ENCODE measurements at regions not wholly inside any gene's neighbourhood (a gene's known extent, or its start where the extent isn't known, plus 50 kb on each side); places are given as distances from the start of the nearest gene placed in this dataset.

DNA sequence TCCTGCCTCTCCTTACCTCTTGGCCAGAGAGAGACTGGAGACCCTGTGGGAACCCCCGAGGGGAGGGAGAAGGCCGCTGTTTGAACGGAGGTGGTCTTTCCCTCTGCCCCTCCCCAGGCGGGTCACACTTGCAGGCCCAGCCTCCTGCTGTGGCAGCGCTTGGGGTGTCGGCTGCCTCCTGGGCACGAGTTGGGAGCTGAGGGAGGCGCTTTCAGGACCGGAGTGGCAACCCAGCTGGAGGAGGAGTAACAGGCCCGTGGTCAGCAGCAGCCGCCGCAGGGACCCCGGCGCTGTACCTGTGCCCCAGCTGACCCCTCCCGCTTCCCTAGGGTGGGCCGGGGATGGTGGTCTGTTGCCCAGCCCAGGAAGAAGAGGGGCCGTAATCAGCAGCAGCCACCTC is 278.3 kb downstream of the SEC14L1 start:
- TF ChIP-seq ZFX (IDR thresholded peaks at IDR 0.05) = no peak
- TF ChIP-seq, protein P1, sequence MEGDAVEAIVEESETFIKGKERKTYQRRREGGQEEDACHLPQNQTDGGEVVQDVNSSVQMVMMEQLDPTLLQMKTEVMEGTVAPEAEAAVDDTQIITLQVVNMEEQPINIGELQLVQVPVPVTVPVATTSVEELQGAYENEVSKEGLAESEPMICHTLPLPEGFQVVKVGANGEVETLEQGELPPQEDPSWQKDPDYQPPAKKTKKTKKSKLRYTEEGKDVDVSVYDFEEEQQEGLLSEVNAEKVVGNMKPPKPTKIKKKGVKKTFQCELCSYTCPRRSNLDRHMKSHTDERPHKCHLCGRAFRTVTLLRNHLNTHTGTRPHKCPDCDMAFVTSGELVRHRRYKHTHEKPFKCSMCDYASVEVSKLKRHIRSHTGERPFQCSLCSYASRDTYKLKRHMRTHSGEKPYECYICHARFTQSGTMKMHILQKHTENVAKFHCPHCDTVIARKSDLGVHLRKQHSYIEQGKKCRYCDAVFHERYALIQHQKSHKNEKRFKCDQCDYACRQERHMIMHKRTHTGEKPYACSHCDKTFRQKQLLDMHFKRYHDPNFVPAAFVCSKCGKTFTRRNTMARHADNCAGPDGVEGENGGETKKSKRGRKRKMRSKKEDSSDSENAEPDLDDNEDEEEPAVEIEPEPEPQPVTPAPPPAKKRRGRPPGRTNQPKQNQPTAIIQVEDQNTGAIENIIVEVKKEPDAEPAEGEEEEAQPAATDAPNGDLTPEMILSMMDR (conservative IDR thresholded peaks at IDR 0.05) = no peak
- no peak overlapping the region for H3K27ac ChIP-seq

DNA sequence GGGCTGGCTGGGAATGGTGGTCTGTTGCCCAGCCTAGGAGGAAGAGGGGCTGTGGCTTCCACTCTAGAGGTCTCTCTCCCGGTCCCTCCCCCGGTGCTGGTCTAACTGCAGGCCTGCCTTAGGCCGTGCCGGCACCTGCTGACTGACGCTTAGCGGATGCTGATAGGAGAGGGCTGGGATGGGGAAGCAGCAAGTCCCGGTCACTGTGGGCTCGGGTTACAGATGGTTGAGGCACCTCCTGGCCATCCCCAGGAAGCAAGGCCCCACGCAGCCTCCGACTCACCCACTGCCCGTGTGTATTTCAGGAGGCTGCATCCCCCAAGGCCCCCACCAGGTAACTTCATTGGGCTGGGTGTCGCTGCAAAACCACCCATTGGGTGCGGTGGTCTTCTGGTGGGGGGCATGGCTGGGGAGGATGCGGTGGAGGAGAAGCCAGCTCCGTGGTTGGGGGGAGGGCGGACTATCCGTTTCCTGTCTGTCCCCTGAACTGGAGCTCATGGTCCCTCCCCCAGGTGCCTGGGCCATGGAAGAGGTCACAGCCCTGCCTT is 278.9 kb downstream of the SEC14L1 start:
- no peak for TF ChIP-seq ZFX (IDR thresholded peaks at IDR 0.05)
- TF ChIP-seq, protein P1 (conservative IDR thresholded peaks at IDR 0.05) = no peak
- H3K27ac ChIP-seq = no peak overlapping the region

DNA sequence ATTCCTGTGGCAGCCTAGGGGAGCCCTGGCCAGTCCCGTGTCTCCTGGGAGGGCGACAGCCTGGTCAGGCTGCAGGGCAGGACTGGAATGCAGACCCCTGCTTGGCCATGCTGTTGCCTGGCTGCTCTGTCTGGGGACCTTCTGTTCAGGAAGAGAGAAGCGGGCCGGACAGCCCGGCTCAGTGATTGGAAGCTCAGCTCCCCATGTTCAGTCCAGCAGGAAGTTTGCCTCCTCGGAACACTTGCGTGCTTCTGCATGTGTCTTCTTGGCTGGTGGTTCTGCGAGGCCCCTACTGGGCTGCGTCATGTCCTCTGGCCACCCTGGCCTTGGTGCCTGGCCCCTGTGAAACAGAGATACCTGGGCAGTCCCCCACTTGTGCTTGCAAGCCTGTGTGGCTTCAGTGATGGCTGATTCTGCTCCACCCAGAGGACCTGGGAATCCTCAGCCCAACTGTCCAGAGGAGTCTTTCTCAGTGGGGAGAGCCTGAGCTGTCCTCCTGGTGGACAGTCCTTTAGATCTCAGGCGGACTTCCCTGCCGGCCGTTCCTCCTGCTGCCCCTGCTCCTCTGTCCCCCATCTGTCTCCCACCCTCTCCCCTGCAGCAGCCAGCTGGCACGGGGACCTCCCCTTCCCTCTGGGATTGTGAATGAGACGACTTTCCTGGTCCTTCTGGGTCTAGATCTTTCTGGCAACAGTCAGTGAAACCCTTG is 279.5 kb downstream of the SEC14L1 start:
- no peak overlapping the region for H3K27ac ChIP-seq
- TF ChIP-seq ZFX (IDR thresholded peaks at IDR 0.05) = no peak
- TF ChIP-seq, protein P1 (conservative IDR thresholded peaks at IDR 0.05) = no peak

DNA sequence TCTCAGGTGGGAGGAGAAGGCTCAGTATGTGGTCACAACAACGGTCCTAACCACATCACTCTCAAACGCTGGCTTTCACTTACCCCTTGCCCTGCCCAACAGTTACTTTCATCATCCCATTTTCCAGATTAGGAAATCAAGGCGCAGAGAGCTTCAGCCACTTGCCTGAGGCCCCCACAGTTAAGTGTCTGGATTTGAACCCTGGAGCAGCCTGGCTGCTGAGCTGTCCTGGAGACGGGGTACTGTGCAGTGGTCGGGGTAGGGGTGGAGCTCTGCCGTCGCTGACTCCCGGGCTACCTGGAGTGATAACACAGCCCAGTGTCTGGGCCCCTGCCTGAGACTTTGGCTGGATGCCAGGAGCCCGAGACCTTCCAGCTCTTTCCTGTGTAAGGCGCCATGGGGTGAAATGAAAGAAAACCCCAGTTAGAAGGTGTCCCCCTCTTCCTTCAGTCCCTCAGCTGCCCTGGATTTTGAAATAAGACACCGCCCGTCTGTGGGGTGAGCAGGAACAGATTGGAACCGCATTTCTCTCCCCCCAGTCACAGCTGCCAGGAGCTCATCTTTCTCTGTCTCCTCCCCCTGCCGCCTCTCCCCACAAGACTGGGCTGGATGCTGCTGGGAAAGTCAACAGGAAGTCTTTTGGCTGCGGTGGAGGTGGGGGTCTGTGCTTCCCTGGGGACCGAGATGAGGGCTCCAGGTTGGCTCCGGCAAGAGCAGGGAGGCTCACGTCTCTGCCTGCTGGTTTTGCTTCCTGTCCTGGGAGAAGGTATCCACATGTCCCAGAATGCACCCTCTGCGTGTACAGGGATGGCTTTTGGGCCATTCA is 280.2 kb downstream of the SEC14L1 start:
- TF ChIP-seq ZFX (IDR thresholded peaks at IDR 0.05) = no peak
- TF ChIP-seq, protein P1 (conservative IDR thresholded peaks at IDR 0.05) = no peak
- no peak overlapping the region for H3K27ac ChIP-seq

GRCh38 chr17:77421630-77421972 is 280.8 kb downstream of the SEC14L1 start:
- no peak for TF ChIP-seq ZFX (IDR thresholded peaks at IDR 0.05)
- TF ChIP-seq, protein P1 (conservative IDR thresholded peaks at IDR 0.05) = no peak
- no peak overlapping the region for H3K27ac ChIP-seq

GRCh38 chr17:77422104-77422747 is 281.5 kb downstream of the SEC14L1 start:
- no peak overlapping the region for H3K27ac ChIP-seq
- TF ChIP-seq, protein P1 (conservative IDR thresholded peaks at IDR 0.05) = no peak
- TF ChIP-seq ZFX (IDR thresholded peaks at IDR 0.05) = no peak

GRCh38 chr17:77422748-77423113 is 282.0 kb downstream of the SEC14L1 start:
- no peak overlapping the region; the same call in 1 of the 2 replicates for H3K27ac ChIP-seq
- TF ChIP-seq, protein P1 (conservative IDR thresholded peaks at IDR 0.05) = no peak
- no peak for TF ChIP-seq ZFX (IDR thresholded peaks at IDR 0.05)

All from C4-2B (cell line).